SKM-1 (cell line): ENCODE measurements at regions not wholly inside any gene's neighbourhood (a gene's known extent, or its start where the extent isn't known, plus 50 kb on each side); places are given as distances from the start of the nearest gene placed in this dataset.

Experiments
- DNase-seq: peaks from one replicate; lab custom pipeline; 2025; ENCODE audit not compliant: unreplicated experiment; lab: John Stamatoyannopoulos, UW

- no peak for DNase-seq
Observed at GRCh38 chr5:114018186-114018585, 343.7 kb upstream of the KCNN2 start.

GRCh38 chr5:114038756-114039155 lies 323.1 kb upstream of the KCNN2 start:
- no peak for DNase-seq

GRCh38 chr5:114050087-114050486 lies 311.8 kb upstream of the KCNN2 start:
- DNase-seq, result no peak

GRCh38 chr5:114053372-114053771 lies 308.5 kb upstream of the KCNN2 start:
- DNase-seq, result no peak

- no peak for DNase-seq
Observed at GRCh38 chr5:114054594-114054993, 307.3 kb upstream of the KCNN2 start.

GRCh38 chr5:114055318-114056184 lies 306.3 kb upstream of the KCNN2 start:
- DNase-seq, result no peak

- DNase-seq, result no peak
Observed at GRCh38 chr5:114056185-114056538, 305.7 kb upstream of the KCNN2 start.

GRCh38 chr5:114060866-114061265 lies 301.0 kb upstream of the KCNN2 start:
- no peak for DNase-seq

GRCh38 chr5:114062932-114063867 lies 298.7 kb upstream of the KCNN2 start:
- DNase-seq, result no peak

GRCh38 chr5:114065912-114066311 lies 296.0 kb upstream of the KCNN2 start:
- no peak for DNase-seq

- no peak for DNase-seq
Observed at GRCh38 chr5:114070093-114070722, 291.7 kb upstream of the KCNN2 start.

GRCh38 chr5:114089259-114089658 lies 272.6 kb upstream of the KCNN2 start:
- no peak for DNase-seq

GRCh38 chr5:114097570-114097969 lies 264.3 kb upstream of the KCNN2 start:
- DNase-seq, result no peak

GRCh38 chr5:114099161-114099560 lies 262.7 kb upstream of the KCNN2 start:
- DNase-seq, result no peak

GRCh38 chr5:114101153-114101552 lies 260.7 kb upstream of the KCNN2 start:
- DNase-seq, result peak; percentile 6

GRCh38 chr5:114113604-114114003 lies 248.3 kb upstream of the KCNN2 start:
- no peak for DNase-seq

- DNase-seq, result no peak
Observed at GRCh38 chr5:114116981-114117380, 244.9 kb upstream of the KCNN2 start.

- DNase-seq, result no peak
Observed at GRCh38 chr5:114118511-114118910, 243.4 kb upstream of the KCNN2 start.

GRCh38 chr5:114120166-114120565 lies 241.7 kb upstream of the KCNN2 start:
- no peak for DNase-seq

- DNase-seq, result no peak
Observed at GRCh38 chr5:114122852-114123251, 239.0 kb upstream of the KCNN2 start.

GRCh38 chr5:114123654-114124053 lies 238.2 kb upstream of the KCNN2 start:
- no peak for DNase-seq

- no peak for DNase-seq
Observed at GRCh38 chr5:114146398-114146797, 215.5 kb upstream of the KCNN2 start.
